SIG-M5 (cell line): ENCODE measurements at regions not wholly inside any gene's neighbourhood (a gene's known extent, or its start where the extent isn't known, plus 50 kb on each side); places are given as distances from the start of the nearest gene placed in this dataset.
"Not testable (repeated sequence)": the region's sequence is repeated elsewhere in the genome, so short reads cannot be mapped to it uniquely, and the experiment has no call there.

Experiments
- DNase-seq: peaks from one replicate; lab custom pipeline; 2025; lab: John Stamatoyannopoulos, UW

GRCh38 chr2:53536583-53537361 lies 230.8 kb upstream of the CHAC2 start:
- DNase-seq: no peak

GRCh38 chr2:53535234-53535840 lies 232.3 kb upstream of the CHAC2 start:
- no peak for DNase-seq

GRCh38 chr2:53530126-53530525 lies 237.5 kb upstream of the CHAC2 start:
- no peak for DNase-seq

- no peak for DNase-seq
Measured at GRCh38 chr2:53527056-53527455, 240.5 kb upstream of the CHAC2 start.

- no peak for DNase-seq
Measured at GRCh38 chr2:53519918-53520841, 247.4 kb upstream of the CHAC2 start.

GRCh38 chr2:53517406-53517805 lies 250.2 kb upstream of the CHAC2 start:
- DNase-seq: no peak

GRCh38 chr2:53516650-53517049 lies 251.0 kb upstream of the CHAC2 start:
- DNase-seq: no peak

GRCh38 chr2:53515435-53516332 lies 251.9 kb upstream of the CHAC2 start:
- DNase-seq: no peak

- DNase-seq: no peak
Measured at GRCh38 chr2:53513167-53513666, 254.4 kb upstream of the CHAC2 start.

- no peak for DNase-seq
Measured at GRCh38 chr2:53512071-53512826, 255.4 kb upstream of the CHAC2 start.

GRCh38 chr2:53511549-53511948 lies 256.1 kb upstream of the CHAC2 start:
- DNase-seq: no peak

GRCh38 chr2:53510401-53510800 lies 257.2 kb upstream of the CHAC2 start:
- no peak for DNase-seq

- no peak for DNase-seq
Measured at GRCh38 chr2:53509831-53510388, 257.7 kb upstream of the CHAC2 start.

GRCh38 chr2:53508667-53509066 lies 258.9 kb upstream of the CHAC2 start:
- no peak for DNase-seq

- DNase-seq: not testable (repeated sequence)
Measured at GRCh38 chr2:53507070-53507469, 260.5 kb upstream of the CHAC2 start.

- DNase-seq: no peak
Measured at GRCh38 chr2:53505826-53506225, 261.8 kb upstream of the CHAC2 start.

GRCh38 chr2:53504507-53504906 lies 263.1 kb upstream of the CHAC2 start:
- DNase-seq: no peak

GRCh38 chr2:53500181-53500580 lies 267.4 kb upstream of the CHAC2 start:
- no peak for DNase-seq

- no peak for DNase-seq
Measured at GRCh38 chr2:53498210-53498609, 269.4 kb upstream of the CHAC2 start.

- DNase-seq: no peak
Measured at GRCh38 chr2:53497020-53497419, 270.6 kb upstream of the CHAC2 start.
